PC-9 (cell line): ENCODE measurements at regions not wholly inside any gene's neighbourhood (a gene's known extent, or its start where the extent isn't known, plus 50 kb on each side); places are given as distances from the start of the nearest gene placed in this dataset.

Source experiments
- BruUV-seq: library from RNA; stranded (reverse); fragments of 400-500 nt; replicated peaks from 2 replicates; lab custom pipeline; 2021; lab: Mats Ljungman, UMichigan
- CTCF ChIA-PET: fragments of 300-600 bp; sonication (Branson Sonifier 250); formaldehyde crosslinking; loops from one replicate; lab custom pipeline; 2022; ENCODE audit warnings: antibody characterized with exemption; lab: Charles Lee
- POLR2A ChIA-PET: fragments of 300-600 bp; sonication (Branson Sonifier 250); formaldehyde crosslinking; loops from one replicate; lab custom pipeline; 2022; ENCODE audit warnings: antibody characterized with exemption; ENCODE audit not compliant: unreplicated experiment; lab: Charles Lee
- DNase-seq, 2 experiments: peaks; one replicate each; pipeline versions ENCODE4 v3.0.0 to v3.0.0-alpha.2; 2015 to 2022; ENCODE audit warnings: mixed read lengths in 1 of 2
- H2AFZ ChIP-seq: fragments of 200-600 bp; sonication (generic); 2 replicates; pipeline ENCODE4 v1.8.1; 2017; ENCODE audit warnings: antibody characterized with exemption
- H3F3A ChIP-seq: fragments of 200-600 bp; sonication (generic); 2 replicates; pipeline ENCODE4 v1.8.1; 2017; ENCODE audit warnings: antibody characterized with exemption, mild to moderate bottlenecking, low read depth; ENCODE audit not compliant: insufficient read depth
- H3K27ac ChIP-seq: fragments of 200-600 bp; sonication (generic); 2 replicates; pipeline ENCODE4 v1.6.1; 2016; ENCODE audit warnings: mixed run types
- H3K27me3 ChIP-seq: fragments of 200-600 bp; sonication (generic); 2 replicates; pipeline ENCODE4 v1.6.1; 2016; ENCODE audit warnings: low read depth, mixed run types; ENCODE audit not compliant: insufficient read depth
- H3K36me3 ChIP-seq: fragments of 200-600 bp; sonication (generic); 2 replicates; pipeline ENCODE4 v1.6.1; 2016; ENCODE audit warnings: low read depth, mixed run types
- H3K4me1 ChIP-seq: fragments of 200-600 bp; sonication (generic); replicated peaks from 2 replicates; pipeline ENCODE4 v1.6.1; 2016; ENCODE audit warnings: mixed run types; ENCODE audit not compliant: insufficient read depth
- H3K4me2 ChIP-seq: fragments of 200-600 bp; sonication (generic); 2 replicates; pipeline ENCODE4 v1.6.1; 2017; ENCODE audit warnings: mixed run types
- H3K4me3 ChIP-seq: fragments of 200-600 bp; sonication (generic); 2 replicates; pipeline ENCODE4 v1.6.1; 2016; ENCODE audit warnings: mixed run types
- H3K79me2 ChIP-seq: fragments of 200-600 bp; sonication (generic); 2 replicates; pipeline ENCODE4 v1.6.1; 2017; ENCODE audit warnings: low read depth, mixed run types
- H3K9me2 ChIP-seq: fragments of 200-600 bp; sonication (generic); 2 replicates; pipeline ENCODE4 v1.8.1; 2017; ENCODE audit warnings: mild to moderate bottlenecking; ENCODE audit not compliant: insufficient read depth
- H3K9me3 ChIP-seq: fragments of 200-600 bp; sonication (generic); 2 replicates; pipeline ENCODE4 v1.8.1; 2016; ENCODE audit warnings: low read depth; ENCODE audit not compliant: insufficient read depth
- H4K20me1 ChIP-seq: fragments of 200-600 bp; sonication (generic); 2 replicates; pipeline ENCODE4 v1.8.1; 2017; ENCODE audit not compliant: insufficient read depth
- CTCF ChIP-seq: fragments of 200-600 bp; sonication (generic); conservative IDR thresholded peaks from 2 replicates; pipeline ENCODE4 v1.6.1; 2017; ENCODE audit warnings: mixed run types, antibody characterized with exemption, mild to moderate bottlenecking, moderate library complexity
- EZH2 ChIP-seq: fragments of 200-600 bp; sonication (generic); IDR thresholded peaks from 2 replicates; pipeline ENCODE4 v1.8.0; 2017; ENCODE audit warnings: antibody characterized with exemption, low read depth
- intact Hi-C: fragments of 100-400 bp; cut with micrococcal nuclease; formaldehyde crosslinking; loops from one replicate; pipeline ENCODE4 v1.10.0; 2022; ENCODE audit not compliant: unreplicated experiment

- no peak overlapping the region for H3K4me2 ChIP-seq
- H3K4me1 ChIP-seq, result peaks cover 15% of the 10 kb centered on the region
- no TSS peak for BruUV-seq
- H3K79me2 ChIP-seq, result no peaks in the 10 kb centered on the region
- DNase-seq, result no peak
- H3K9me2 ChIP-seq, result no peaks in the 10 kb centered on the region
- ChIA-PET POLR2A (no interaction called here), CTCF (no interaction called here)
- no peak overlapping the region for H3K27ac ChIP-seq
- no peak overlapping the region for H2AFZ ChIP-seq
- H4K20me1 ChIP-seq, result no peaks in the 10 kb centered on the region
- H3K4me3 ChIP-seq, result no peak overlapping the region
- H3K36me3 ChIP-seq, result no peaks in the 10 kb centered on the region
- no peaks in the 10 kb centered on the region; the same call in 1 of the 2 replicates for H3K9me3 ChIP-seq
- no peaks in the 10 kb centered on the region for H3K27me3 ChIP-seq
- H3F3A ChIP-seq, result peaks cover 8% of the 10 kb centered on the region
- intact Hi-C loops, result no loop called here
- no peak for TF ChIP-seq CTCF
- no peak for TF ChIP-seq EZH2
Observed at GRCh38 chr16:87233928-87234327, 83.3 kb downstream of the C16orf95 start.

GRCh38 chr16:87234601-87235000 is 82.6 kb downstream of the C16orf95 start:
- no peak for DNase-seq
- ChIA-PET POLR2A (no interaction called here), CTCF (interaction anchor here (0.6 kb wide), 1 partner anchor 49 kb away, joined by 3 read pairs; no protein-coding TSS in a partner anchor)
- no peaks in the 10 kb centered on the region for H3K79me2 ChIP-seq
- H3K9me3 ChIP-seq, result no peaks in the 10 kb centered on the region; the same call in 1 of the 2 replicates
- no peak overlapping the region for H2AFZ ChIP-seq
- H3F3A ChIP-seq, result peaks cover 15% of the 10 kb centered on the region
- intact Hi-C loops, result no loop called here
- H4K20me1 ChIP-seq, result no peaks in the 10 kb centered on the region
- H3K36me3 ChIP-seq, result no peaks in the 10 kb centered on the region
- no peaks in the 10 kb centered on the region for H3K9me2 ChIP-seq
- H3K27ac ChIP-seq, result no peak overlapping the region
- no peak overlapping the region for H3K4me3 ChIP-seq
- BruUV-seq, result no TSS peak
- TF ChIP-seq EZH2, result no peak
- no peak for TF ChIP-seq CTCF
- peaks cover 22% of the 10 kb centered on the region for H3K4me1 ChIP-seq
- H3K27me3 ChIP-seq, result no peaks in the 10 kb centered on the region
- no peak overlapping the region for H3K4me2 ChIP-seq

GRCh38 chr16:87235810-87236515 is 81.2 kb downstream of the C16orf95 start:
- H3K27me3 ChIP-seq, result no peaks in the 10 kb centered on the region
- H3K4me1 ChIP-seq, result peaks cover 34% of the 10 kb centered on the region
- no peaks in the 10 kb centered on the region for H3K79me2 ChIP-seq
- CTCF ChIA-PET, result no interaction called here
- no peak for DNase-seq
- H3K27ac ChIP-seq, result no peak overlapping the region
- H3K9me2 ChIP-seq, result no peaks in the 10 kb centered on the region
- H3K9me3 ChIP-seq, result no peaks in the 10 kb centered on the region; the same call in 1 of the 2 replicates
- TF ChIP-seq CTCF (no peak), EZH2 (no peak)
- intact Hi-C loops, result no loop called here
- no TSS peak for BruUV-seq
- peaks cover 27% of the 10 kb centered on the region for H3F3A ChIP-seq
- no peaks in the 10 kb centered on the region for H3K36me3 ChIP-seq
- no peak overlapping the region for H2AFZ ChIP-seq
- H3K4me3 ChIP-seq, result no peak overlapping the region
- H3K4me2 ChIP-seq, result no peak overlapping the region
- POLR2A ChIA-PET, result no interaction called here
- no peaks in the 10 kb centered on the region for H4K20me1 ChIP-seq
